ENCODE measurements at regions not wholly inside any gene's neighbourhood (a gene's known extent, or its start where the extent isn't known, plus 50 kb on each side); places are given as distances from the start of the nearest gene placed in this dataset.

DNA sequence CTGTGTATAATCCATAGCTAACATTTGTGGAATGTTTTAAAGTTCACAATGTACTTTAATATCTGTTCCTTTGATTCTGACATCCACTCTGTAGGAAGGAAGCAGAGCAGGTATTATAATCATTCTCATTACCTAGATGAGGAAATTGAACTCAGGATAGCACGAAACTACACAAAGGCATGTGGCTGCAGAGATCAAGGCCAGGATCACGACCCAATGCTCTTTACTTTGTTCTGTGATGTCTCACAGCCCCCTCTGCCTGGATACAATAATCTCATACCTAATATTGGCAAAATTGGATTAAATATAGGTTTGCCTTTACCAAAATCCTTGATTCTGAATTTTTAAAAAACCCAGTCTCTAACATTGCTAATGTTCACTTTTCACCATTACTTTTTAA is 298.0 kb upstream of the KITLG start:
- no peaks in the 10 kb centered on the region for H3K27me3 Mint-ChIP-seq (ENCODE audit: low read depth)
- TF ChIP-seq, protein P1, sequence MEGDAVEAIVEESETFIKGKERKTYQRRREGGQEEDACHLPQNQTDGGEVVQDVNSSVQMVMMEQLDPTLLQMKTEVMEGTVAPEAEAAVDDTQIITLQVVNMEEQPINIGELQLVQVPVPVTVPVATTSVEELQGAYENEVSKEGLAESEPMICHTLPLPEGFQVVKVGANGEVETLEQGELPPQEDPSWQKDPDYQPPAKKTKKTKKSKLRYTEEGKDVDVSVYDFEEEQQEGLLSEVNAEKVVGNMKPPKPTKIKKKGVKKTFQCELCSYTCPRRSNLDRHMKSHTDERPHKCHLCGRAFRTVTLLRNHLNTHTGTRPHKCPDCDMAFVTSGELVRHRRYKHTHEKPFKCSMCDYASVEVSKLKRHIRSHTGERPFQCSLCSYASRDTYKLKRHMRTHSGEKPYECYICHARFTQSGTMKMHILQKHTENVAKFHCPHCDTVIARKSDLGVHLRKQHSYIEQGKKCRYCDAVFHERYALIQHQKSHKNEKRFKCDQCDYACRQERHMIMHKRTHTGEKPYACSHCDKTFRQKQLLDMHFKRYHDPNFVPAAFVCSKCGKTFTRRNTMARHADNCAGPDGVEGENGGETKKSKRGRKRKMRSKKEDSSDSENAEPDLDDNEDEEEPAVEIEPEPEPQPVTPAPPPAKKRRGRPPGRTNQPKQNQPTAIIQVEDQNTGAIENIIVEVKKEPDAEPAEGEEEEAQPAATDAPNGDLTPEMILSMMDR (IDR thresholded peaks at IDR 0.05; ENCODE audit: unreplicated experiment): no peak
- H3K9me3 Mint-ChIP-seq: peaks cover 14% of the 10 kb centered on the region
- H3K27ac Mint-ChIP-seq: no peak overlapping the region
- H3K36me3 Mint-ChIP-seq: no peaks in the 10 kb centered on the region
- H3K4me3 Mint-ChIP-seq: no peak overlapping the region
- no peak for DNase-seq (ENCODE audit: low spot score in 2 of 2, unreplicated experiment in 2 of 2)
- H3K4me1 Mint-ChIP-seq: no peaks in the 10 kb centered on the region

- Mint-ChIP-seq H3K4me1 (no peaks in the 10 kb centered on the region), H3K27me3 (ENCODE audit: low read depth) (no peaks in the 10 kb centered on the region), H3K36me3 (no peaks in the 10 kb centered on the region), H3K9me3 (peaks cover 8% of the 10 kb centered on the region), H3K27ac (no peak overlapping the region), H3K4me3 (no peak overlapping the region)
- TF ChIP-seq, protein P1 (IDR thresholded peaks at IDR 0.05; ENCODE audit: unreplicated experiment): no peak
- no peak for DNase-seq (ENCODE audit: low spot score in 2 of 2, unreplicated experiment in 2 of 2)
Observed at GRCh38 chr12:88876857-88877256, 296.6 kb upstream of the KITLG start.

DNA sequence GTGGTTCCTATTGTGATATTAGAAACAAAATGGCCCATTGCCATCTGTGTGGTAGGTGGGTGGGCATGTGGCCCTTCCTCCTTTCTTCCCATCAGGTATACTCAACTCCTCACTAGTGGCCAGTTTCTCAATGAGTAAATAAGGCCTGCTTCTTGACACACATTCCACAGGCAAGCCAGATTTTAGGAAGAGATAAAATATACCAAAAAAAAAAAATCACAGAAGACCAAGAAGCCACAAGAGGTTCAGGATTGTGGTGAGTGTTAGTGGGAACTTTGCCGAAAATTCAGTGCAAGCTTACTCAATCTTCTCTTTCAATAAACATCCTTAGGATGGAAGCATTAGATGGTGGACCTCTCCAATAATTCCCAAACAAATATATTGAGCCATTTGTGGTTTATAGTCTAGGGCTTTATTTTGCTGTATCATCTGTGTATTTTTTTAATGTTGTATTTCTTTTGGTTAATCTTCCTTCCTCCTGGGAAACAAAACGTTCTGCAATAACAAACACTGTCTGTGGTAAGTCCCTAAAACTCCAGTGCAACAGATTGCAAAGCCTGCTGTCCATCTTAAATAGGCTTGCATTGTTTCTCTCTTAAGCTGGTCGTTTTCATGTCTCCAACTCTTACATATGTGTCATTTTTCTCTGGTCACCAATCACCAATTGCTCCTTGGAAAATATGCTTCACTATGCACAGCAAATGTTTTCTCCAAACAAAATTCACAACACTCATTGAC is 289.9 kb upstream of the KITLG start:
- H3K9me3 Mint-ChIP-seq: peaks cover 4% of the 10 kb centered on the region
- H3K4me1 Mint-ChIP-seq: peaks cover 22% of the 10 kb centered on the region
- H3K4me3 Mint-ChIP-seq: no peak overlapping the region
- no peaks in the 10 kb centered on the region for H3K27me3 Mint-ChIP-seq (ENCODE audit: low read depth)
- TF ChIP-seq, protein P1 (IDR thresholded peaks at IDR 0.05; ENCODE audit: unreplicated experiment): no peak
- no peak for DNase-seq (ENCODE audit: low spot score in 2 of 2, unreplicated experiment in 2 of 2)
- no peak overlapping the region for H3K27ac Mint-ChIP-seq
- H3K36me3 Mint-ChIP-seq: no peaks in the 10 kb centered on the region

DNA sequence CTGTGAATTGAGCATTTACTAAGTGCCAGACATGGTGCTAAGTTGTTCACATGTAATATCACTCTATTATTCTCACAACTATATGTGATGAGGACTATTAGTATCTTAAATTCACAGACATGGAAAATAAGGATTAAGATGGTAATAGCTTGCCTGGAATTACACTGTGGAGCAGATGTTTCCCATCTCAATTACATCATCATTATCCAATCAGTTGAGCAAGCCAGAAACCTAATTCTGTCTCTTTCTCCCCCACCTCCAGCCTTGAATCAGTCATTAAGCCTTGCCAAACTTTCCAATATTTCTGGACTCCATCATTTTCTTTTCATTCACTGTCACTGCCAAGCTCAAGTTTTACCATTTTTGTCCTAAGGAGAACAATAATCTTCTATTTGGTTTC is 287.8 kb upstream of the KITLG start:
- peaks cover 4% of the 10 kb centered on the region for H3K9me3 Mint-ChIP-seq
- no peak for DNase-seq (ENCODE audit: low spot score in 2 of 2, unreplicated experiment in 2 of 2)
- no peaks in the 10 kb centered on the region for H3K27me3 Mint-ChIP-seq (ENCODE audit: low read depth)
- H3K4me3 Mint-ChIP-seq: no peak overlapping the region
- no peaks in the 10 kb centered on the region for H3K36me3 Mint-ChIP-seq
- H3K27ac Mint-ChIP-seq: no peak overlapping the region
- H3K4me1 Mint-ChIP-seq: peaks cover 22% of the 10 kb centered on the region
- TF ChIP-seq, protein P1 (IDR thresholded peaks at IDR 0.05; ENCODE audit: unreplicated experiment): no peak

- TF ChIP-seq, protein P1 (IDR thresholded peaks at IDR 0.05; ENCODE audit: unreplicated experiment): no peak
- Mint-ChIP-seq H3K9me3 (peaks cover 9% of the 10 kb centered on the region), H3K27ac (no peak overlapping the region), H3K4me3 (no peak overlapping the region), H3K27me3 (ENCODE audit: low read depth) (no peaks in the 10 kb centered on the region), H3K4me1 (peaks cover 22% of the 10 kb centered on the region), H3K36me3 (no peaks in the 10 kb centered on the region)
- no peak for DNase-seq (ENCODE audit: low spot score in 2 of 2, unreplicated experiment in 2 of 2)
Observed at GRCh38 chr12:88867510-88867909, 287.2 kb upstream of the KITLG start.
